ENCODE measurements at regions not wholly inside any gene's neighbourhood (a gene's known extent, or its start where the extent isn't known, plus 50 kb on each side); places are given as distances from the start of the nearest gene placed in this dataset.
"Not testable (repeated sequence)": the region's sequence is repeated elsewhere in the genome, so short reads cannot be mapped to it uniquely, and the experiment has no call there.

- H3K4me3 ChIP-seq (ENCODE audit: low read depth, low read length); DNase-seq (ENCODE audit: low read depth): not testable (repeated sequence)
Measured at GRCh38 chrX:92709784-92710183, 930.6 kb downstream of the PCDH11X start.

Measured in NB4 (cell line).